ENCODE measurements at regions not wholly inside any gene's neighbourhood (a gene's known extent, or its start where the extent isn't known, plus 50 kb on each side); places are given as distances from the start of the nearest gene placed in this dataset.

GRCh38 chr1:55418208-55419000 lies 203.2 kb upstream of the USP24 start:
- DNase-seq = no peak

DNA sequence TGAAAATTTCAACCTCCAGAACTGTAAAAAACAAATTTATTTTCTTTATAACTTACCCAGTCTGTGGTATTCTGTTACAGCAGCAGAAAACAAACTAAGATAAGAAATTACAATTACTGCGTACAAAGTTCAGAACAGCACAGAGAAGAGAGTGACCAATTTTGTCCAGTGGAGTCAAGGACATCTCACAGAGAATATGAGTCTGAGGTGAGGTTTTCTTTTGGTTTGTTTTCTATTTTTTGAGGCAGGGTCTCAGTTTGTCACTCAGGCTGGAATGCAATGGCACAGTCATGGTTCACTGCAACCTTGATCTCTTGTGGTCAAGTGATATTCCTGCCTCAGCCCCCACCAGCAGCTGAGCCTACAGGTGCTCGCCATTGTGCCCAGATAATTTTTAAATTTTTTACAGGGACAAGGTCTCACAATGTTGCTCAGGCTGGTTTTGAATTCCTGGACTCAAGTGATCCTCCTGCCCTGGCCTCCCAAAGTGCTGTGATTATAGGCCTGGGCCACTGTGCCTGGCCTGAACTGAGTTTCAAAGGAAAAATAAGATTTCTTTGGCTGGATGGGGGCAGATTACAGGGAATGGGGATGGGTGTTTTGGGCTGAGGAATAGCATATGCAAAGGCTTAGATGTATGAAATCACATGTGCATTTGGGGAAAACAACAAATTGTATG lies 201.1 kb upstream of the USP24 start:
- no peak for DNase-seq

GRCh38 chr1:55413286-55413685 lies 198.1 kb upstream of the USP24 start:
- no peak for DNase-seq

DNA sequence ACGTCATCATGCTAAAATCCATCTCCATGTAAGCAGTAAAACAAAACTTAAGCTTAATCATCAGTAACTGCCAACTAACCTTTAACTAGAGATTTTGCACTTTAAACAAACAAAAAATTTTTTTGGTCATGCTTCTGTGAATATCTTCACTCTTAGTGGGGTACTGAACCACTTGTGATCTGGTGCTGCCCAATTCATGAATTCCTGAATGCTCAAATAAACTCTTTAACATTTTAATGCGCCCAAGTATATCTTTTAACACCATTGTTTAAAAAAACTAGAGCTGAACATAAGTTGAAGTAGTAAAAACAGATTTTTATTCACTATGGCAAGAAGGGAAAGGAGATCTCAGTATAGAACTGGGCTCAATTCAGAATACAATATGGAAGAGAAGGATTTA lies 196.9 kb upstream of the USP24 start:
- DNase-seq = no peak

DNA sequence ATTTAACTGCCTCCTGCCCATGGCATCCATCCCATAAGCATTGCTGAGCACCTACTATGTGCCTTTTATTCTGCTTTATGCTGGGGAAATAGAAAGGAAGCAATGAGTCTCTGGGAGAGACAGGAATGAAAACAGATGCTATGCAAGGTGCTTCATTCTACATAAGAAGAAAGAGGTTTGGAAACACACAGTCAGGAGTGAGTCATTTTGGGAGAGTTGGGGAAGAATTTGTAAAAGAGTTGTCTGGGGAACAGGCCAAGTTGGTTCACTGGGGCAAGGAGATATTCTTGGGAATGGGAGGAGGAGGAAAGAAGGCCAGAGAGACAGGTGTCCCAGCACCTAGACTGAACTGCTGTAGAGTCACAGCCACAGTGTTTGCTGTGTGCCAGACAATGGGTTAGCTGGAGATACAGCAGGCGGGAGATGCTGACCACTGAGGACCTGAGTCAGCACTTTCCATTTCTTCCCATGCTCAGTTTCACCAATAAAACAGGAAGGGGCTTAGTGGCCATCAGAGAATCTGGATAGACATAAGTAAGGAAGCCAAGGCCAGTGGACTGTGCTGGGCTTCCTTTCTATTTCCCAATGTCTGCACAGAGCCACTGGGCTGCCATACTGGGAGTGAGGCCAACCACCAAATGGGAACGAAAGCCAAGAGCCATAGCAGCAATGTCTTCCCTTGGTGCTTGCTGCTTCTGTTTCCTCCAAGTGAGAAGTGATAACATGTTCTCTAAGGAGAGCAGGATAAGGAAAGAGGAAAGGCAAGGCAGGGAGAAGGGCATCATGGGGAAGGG lies 187.7 kb upstream of the USP24 start:
- DNase-seq = no peak

DNA sequence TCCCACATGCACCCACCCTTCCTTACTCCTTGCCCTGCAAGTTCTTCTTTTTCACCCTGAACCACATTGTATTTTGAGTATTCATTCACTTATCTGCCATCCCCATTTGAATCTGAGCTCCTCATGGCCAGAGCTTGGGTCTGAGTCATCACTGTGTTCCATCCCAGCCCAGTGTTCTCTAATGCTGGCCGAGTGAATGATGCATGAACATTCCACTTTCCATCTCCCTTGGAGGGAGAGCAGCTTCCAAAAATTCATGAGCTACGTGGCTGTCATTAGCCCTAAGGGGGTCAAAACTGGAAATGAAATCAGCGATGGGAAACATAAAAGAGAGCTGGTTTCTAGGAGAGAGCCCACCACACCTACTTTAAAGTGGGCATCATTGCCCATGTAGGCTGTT lies 187.0 kb upstream of the USP24 start:
- DNase-seq = no peak

- DNase-seq = no peak
Measured at GRCh38 chr1:55400508-55400907, 185.3 kb upstream of the USP24 start.

DNA sequence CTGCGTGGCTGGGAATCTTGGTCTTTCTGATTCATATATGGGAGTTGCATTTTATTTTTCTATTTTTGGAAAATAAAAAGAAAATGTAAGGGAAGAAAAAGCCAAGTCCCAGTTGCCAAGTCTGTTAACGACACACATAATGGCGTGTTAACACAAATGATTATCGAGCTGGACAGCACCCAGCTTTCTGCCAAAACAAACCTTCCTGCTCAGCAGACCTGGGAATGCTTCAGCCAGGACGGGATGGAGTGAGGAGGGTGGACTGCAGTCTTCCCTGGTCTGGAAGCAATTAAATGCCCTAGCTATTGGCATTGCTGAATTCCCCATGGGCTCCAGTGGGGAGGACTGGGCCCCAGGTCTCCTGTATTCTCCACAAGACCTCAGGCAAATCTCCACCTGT lies 184.2 kb upstream of the USP24 start:
- no peak for DNase-seq

GRCh38 chr1:55396381-55396891 lies 181.3 kb upstream of the USP24 start:
- DNase-seq = no peak

DNA sequence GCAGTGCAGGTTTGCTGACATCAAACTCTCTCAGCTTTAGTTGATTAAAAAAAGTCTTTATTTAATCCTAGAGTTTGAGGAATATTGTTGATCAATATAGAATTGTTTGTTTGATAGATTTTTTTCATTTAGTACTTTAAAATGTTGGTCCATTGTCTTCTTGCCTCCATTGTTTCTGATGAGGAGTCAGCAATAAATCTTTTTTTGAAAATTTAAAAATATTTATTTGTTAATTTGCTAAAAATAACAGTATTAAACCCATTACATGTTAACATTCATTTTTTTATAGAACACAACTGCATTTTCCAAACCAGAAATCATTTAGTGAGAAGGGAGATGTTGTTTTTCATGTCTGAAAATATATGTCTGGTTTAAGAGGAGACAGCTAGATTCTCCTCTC lies 173.8 kb upstream of the USP24 start:
- DNase-seq = no peak

- no peak for DNase-seq
Measured at GRCh38 chr1:55387145-55387544, 172.0 kb upstream of the USP24 start.

- DNase-seq = no peak
Measured at GRCh38 chr1:55386456-55386855, 171.3 kb upstream of the USP24 start.

GRCh38 chr1:55385402-55386018 lies 170.3 kb upstream of the USP24 start:
- no peak for DNase-seq

DNA sequence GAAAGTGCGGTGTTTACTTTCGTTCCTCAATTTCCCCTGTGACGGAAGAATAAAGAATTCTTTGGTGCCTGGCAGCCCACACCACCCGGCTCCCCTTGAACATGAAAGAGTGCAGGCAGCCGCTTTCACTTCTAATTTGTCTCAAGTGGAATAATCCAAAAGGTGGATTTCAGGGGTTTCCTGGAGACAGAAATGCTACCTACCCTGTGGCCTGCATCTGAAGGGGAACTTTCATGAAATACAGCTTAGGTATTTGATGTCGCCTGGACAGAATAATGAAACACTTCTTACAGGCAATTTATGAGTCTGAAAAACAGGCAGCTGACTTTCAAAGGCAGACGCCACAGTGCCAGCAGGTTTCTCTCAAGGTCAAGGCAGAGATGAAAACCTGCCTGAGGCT lies 169.5 kb upstream of the USP24 start:
- no peak for DNase-seq

DNA sequence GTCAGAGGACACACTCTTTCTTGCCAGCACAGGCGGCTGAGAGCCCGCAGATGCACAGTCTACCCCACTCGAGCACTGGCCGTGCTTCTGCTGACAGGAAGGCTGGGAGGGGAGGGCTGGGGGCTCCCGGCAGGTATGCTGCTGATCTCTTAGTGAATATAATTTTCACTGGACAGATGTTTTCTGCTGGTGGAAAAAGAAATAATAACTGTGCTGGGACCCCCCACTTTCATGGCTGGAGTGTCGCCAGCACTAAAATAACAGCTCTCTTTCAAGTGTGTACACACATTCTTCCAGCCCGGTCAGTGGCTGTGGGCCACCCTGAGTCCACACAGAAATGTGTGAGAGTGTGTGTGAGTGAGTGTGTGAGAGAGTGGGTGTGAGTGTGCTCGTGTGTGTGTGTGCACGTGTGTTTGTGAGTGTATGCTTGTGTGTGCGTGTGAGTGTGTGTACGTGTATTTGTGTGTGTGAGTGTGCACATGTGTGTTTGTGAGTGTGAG lies 167.7 kb upstream of the USP24 start:
- no peak for DNase-seq

- DNase-seq = no peak
Measured at GRCh38 chr1:55381983-55382382, 166.8 kb upstream of the USP24 start.

- DNase-seq = no peak
Measured at GRCh38 chr1:55381491-55381890, 166.3 kb upstream of the USP24 start.

- DNase-seq = no peak
Measured at GRCh38 chr1:55380355-55380970, 165.3 kb upstream of the USP24 start.

- DNase-seq = peak in 1 of 2 donors; percentile 7
Measured at GRCh38 chr1:55378582-55378981, 163.4 kb upstream of the USP24 start.

DNA sequence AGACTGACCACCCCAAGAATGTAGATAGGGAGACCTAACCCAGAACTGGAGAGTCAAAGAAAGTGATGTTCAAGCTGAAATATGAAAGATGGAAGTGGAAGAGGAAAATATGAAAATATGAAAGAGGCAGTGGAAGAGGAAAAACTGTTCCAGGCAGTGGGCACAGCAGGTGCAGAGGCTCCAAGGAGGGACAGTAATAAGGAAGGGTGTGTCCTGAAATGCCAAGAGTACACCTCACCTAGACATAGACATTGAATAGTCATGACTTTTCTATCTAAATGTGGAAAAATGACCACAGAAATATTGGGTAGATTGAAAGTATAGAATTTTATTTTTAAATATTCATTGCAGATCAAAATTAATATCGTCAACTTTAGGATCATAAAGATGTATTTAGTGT lies 161.7 kb upstream of the USP24 start:
- DNase-seq = no peak

GRCh38 chr1:55375617-55376258 lies 160.6 kb upstream of the USP24 start:
- DNase-seq = peak; percentile 31 to 64

Data from inflammatory macrophage treated with lipopolysaccharide for 1 hour (primary cell).